PC-3 (cell line): ENCODE measurements at regions not wholly inside any gene's neighbourhood (a gene's known extent, or its start where the extent isn't known, plus 50 kb on each side); places are given as distances from the start of the nearest gene placed in this dataset.
"Not testable (repeated sequence)": the region's sequence is repeated elsewhere in the genome, so short reads cannot be mapped to it uniquely, and the experiment has no call there.

Experiments
- ATAC-seq: fragments of 200-7000 bp; cut with Tn5 transposase; 2 replicates; pipeline ENCODE4 v1.9.1; 2020; ENCODE audit warnings: mild to moderate bottlenecking, moderate library complexity
- BruUV-seq: library from RNA; stranded (reverse); fragments of 400-500 nt; replicated peaks from 2 replicates; lab custom pipeline; 2021; lab: Mats Ljungman, UMichigan
- CTCF ChIA-PET: fragments of 300-600 bp; sonication (Branson Sonifier 250); formaldehyde crosslinking; loops from one replicate; lab custom pipeline; 2022; ENCODE audit warnings: antibody characterized with exemption; lab: Charles Lee
- POLR2A ChIA-PET: fragments of 300-600 bp; sonication (Branson Sonifier 250); formaldehyde crosslinking; loops from one replicate; lab custom pipeline; 2022; ENCODE audit warnings: antibody characterized with exemption; ENCODE audit not compliant: unreplicated experiment; lab: Charles Lee
- DNase-seq: peaks from one replicate; pipeline ENCODE4 v3.0.0-alpha.2; 2015
- H2AFZ ChIP-seq: fragments of 300-600 bp; sonication (generic); 2 replicates; pipeline ENCODE4 v1.6.0; 2016; ENCODE audit warnings: antibody characterized with exemption, low read length
- H3F3A ChIP-seq: fragments of 300-600 bp; sonication (generic); one replicate; pipeline ENCODE4 v1.6.0; 2017; ENCODE audit warnings: antibody characterized with exemption, low read length, control low read depth, mild to moderate bottlenecking; ENCODE audit not compliant: unreplicated experiment
- H3K27ac ChIP-seq: fragments of 300-600 bp; sonication (generic); 2 replicates; pipeline ENCODE4 v1.5.1; 2016; ENCODE audit warnings: mild to moderate bottlenecking, low read length
- H3K27me3 ChIP-seq: fragments of 300-600 bp; sonication (generic); 2 replicates; pipeline ENCODE4 v1.6.1; 2016; ENCODE audit warnings: low read length, mixed read lengths
- H3K36me3 ChIP-seq: fragments of 300-600 bp; sonication (generic); 2 replicates; pipeline ENCODE4 v1.6.1; 2016; ENCODE audit warnings: low read depth, mixed run types, low read length, mixed read lengths
- H3K4me1 ChIP-seq: fragments of 300-600 bp; sonication (generic); 2 replicates; pipeline ENCODE4 v1.5.1; 2016; ENCODE audit warnings: low read length; ENCODE audit not compliant: insufficient read depth
- H3K4me2 ChIP-seq: fragments of 300-600 bp; sonication (generic); 2 replicates; pipeline ENCODE4 v1.6.0; 2016; ENCODE audit warnings: low read length
- H3K4me3 ChIP-seq: fragments of 300-600 bp; sonication (generic); 2 replicates; pipeline ENCODE4 v1.5.1; 2016; ENCODE audit warnings: mild to moderate bottlenecking, low read length, mixed read lengths
- H3K79me2 ChIP-seq: fragments of 300-600 bp; sonication (generic); 2 replicates; pipeline ENCODE4 v1.6.1; 2017; ENCODE audit warnings: low read length, mixed read lengths
- H3K9ac ChIP-seq: fragments of 300-600 bp; sonication (generic); 2 replicates; pipeline ENCODE4 v1.6.0; 2016; ENCODE audit warnings: mild to moderate bottlenecking, low read length
- H3K9me2 ChIP-seq: fragments of 300-600 bp; sonication (generic); replicated peaks from 2 replicates; pipeline ENCODE4 v1.6.1; 2016; ENCODE audit warnings: mixed run types, low read length, mixed read lengths
- H3K9me3 ChIP-seq: fragments of 300-600 bp; sonication (generic); 2 replicates; pipeline ENCODE4 v1.6.1; 2016; ENCODE audit warnings: low read length, mixed read lengths
- H4K20me1 ChIP-seq: fragments of 300-600 bp; sonication (generic); 2 replicates; pipeline ENCODE4 v1.6.1; 2016; ENCODE audit warnings: low read length, mixed read lengths
- CTCF ChIP-seq: fragments of 300-600 bp; sonication (generic); conservative IDR thresholded peaks from 2 replicates; pipeline ENCODE4 v1.5.1; 2017; ENCODE audit warnings: antibody characterized with exemption, low read depth, mild to moderate bottlenecking, low read length
- EZH2 ChIP-seq: fragments of 300-600 bp; sonication (generic); IDR thresholded peaks from one replicate; pipeline ENCODE4 v1.6.1; 2017; ENCODE audit warnings: antibody characterized with exemption, mild to moderate bottlenecking, low read length; ENCODE audit not compliant: unreplicated experiment
- EZH2phosphoT487 ChIP-seq: fragments of 300-600 bp; sonication (generic); IDR thresholded peaks from 2 replicates; pipeline ENCODE4 v1.6.1; 2018; ENCODE audit warnings: mild to moderate bottlenecking, antibody characterized with exemption, low read length, borderline replicate concordance
- intact Hi-C: fragments of 100-400 bp; cut with micrococcal nuclease; formaldehyde crosslinking; loops from 2 replicates; pipeline ENCODE4 v1.9.0; 2023

DNA sequence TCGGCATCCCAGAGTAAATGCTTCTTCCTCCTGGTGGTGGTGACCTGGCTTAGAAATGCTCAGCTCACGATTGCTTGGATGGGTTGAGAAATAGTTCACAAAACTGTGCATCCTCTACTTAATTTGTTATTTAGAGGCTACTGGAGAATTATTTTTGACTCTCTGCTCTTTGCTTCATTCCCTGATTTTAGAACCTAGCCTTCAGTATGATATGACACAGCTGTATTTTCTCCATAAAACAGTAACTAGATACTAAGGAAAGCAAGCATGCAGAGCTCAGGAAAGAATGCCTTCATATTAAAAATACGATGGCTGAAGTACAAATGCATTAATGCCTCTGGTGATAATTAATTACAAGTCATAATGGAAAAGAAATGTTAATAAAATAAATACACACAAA lies 602.0 kb upstream of the COBL start:
- Histone ChIP-seq H3K9me3 (no peaks in the 10 kb centered on the region), H3F3A (no peaks in the 10 kb centered on the region), H3K4me3 (no peak overlapping the region), H2AFZ (no peak overlapping the region), H3K9ac (no peak overlapping the region), H3K36me3 (no peaks in the 10 kb centered on the region), H3K4me2 (no peak overlapping the region), H4K20me1 (no peaks in the 10 kb centered on the region), H3K27ac (no peak overlapping the region), H3K79me2 (no peaks in the 10 kb centered on the region), H3K4me1 (no peaks in the 10 kb centered on the region), H3K27me3 (no peaks in the 10 kb centered on the region), H3K9me2 (no peaks in the 10 kb centered on the region)
- no peak for TF ChIP-seq EZH2phosphoT487
- TF ChIP-seq CTCF: no peak
- TF ChIP-seq EZH2: no peak
- ChIA-PET POLR2A (no interaction called here), CTCF (no interaction called here)
- ATAC-seq (no peak), DNase-seq (no peak)
- no TSS peak for BruUV-seq
- intact Hi-C loops: no loop called here

GRCh38 chr7:51901489-51901840 lies 584.9 kb upstream of the COBL start:
- no TSS peak for BruUV-seq
- H3K9ac ChIP-seq: no peak overlapping the region
- H3K9me3 ChIP-seq: 0 out of 2 replicates have a peak, but pooled peaks cover 4% of the 10 kb centered on the region
- H3K27ac ChIP-seq: no peak overlapping the region
- H3K79me2 ChIP-seq: no peaks in the 10 kb centered on the region
- no peak overlapping the region for H3K4me3 ChIP-seq
- TF ChIP-seq EZH2phosphoT487: no peak
- TF ChIP-seq EZH2: no peak
- TF ChIP-seq CTCF: no peak
- DNase-seq: no peak
- CTCF ChIA-PET: no interaction called here
- no peak overlapping the region for H3K4me2 ChIP-seq
- POLR2A ChIA-PET: no interaction called here
- H3K4me1 ChIP-seq: no peaks in the 10 kb centered on the region
- intact Hi-C loops: no loop called here
- no peaks in the 10 kb centered on the region for H3F3A ChIP-seq
- H2AFZ ChIP-seq: no peak overlapping the region
- ATAC-seq: no peak
- H3K27me3 ChIP-seq: no peaks in the 10 kb centered on the region
- no peaks in the 10 kb centered on the region for H4K20me1 ChIP-seq
- H3K9me2 ChIP-seq: no peaks in the 10 kb centered on the region
- no peaks in the 10 kb centered on the region for H3K36me3 ChIP-seq

GRCh38 chr7:51900755-51901488 lies 584.3 kb upstream of the COBL start:
- H3K27ac ChIP-seq, POLR2A ChIA-PET, H3K4me1 ChIP-seq, BruUV-seq, H3K27me3 ChIP-seq, H3K4me2 ChIP-seq, ATAC-seq, H3F3A ChIP-seq, CTCF ChIA-PET, H3K9ac ChIP-seq, H3K36me3 ChIP-seq, H2AFZ ChIP-seq, DNase-seq, H3K9me3 ChIP-seq, H4K20me1 ChIP-seq, H3K4me3 ChIP-seq, H3K79me2 ChIP-seq, H3K9me2 ChIP-seq, intact Hi-C loops: not testable (repeated sequence)
